ENCODE measurements at regions not wholly inside any gene's neighbourhood (a gene's known extent, or its start where the extent isn't known, plus 50 kb on each side); places are given as distances from the start of the nearest gene placed in this dataset.

DNA sequence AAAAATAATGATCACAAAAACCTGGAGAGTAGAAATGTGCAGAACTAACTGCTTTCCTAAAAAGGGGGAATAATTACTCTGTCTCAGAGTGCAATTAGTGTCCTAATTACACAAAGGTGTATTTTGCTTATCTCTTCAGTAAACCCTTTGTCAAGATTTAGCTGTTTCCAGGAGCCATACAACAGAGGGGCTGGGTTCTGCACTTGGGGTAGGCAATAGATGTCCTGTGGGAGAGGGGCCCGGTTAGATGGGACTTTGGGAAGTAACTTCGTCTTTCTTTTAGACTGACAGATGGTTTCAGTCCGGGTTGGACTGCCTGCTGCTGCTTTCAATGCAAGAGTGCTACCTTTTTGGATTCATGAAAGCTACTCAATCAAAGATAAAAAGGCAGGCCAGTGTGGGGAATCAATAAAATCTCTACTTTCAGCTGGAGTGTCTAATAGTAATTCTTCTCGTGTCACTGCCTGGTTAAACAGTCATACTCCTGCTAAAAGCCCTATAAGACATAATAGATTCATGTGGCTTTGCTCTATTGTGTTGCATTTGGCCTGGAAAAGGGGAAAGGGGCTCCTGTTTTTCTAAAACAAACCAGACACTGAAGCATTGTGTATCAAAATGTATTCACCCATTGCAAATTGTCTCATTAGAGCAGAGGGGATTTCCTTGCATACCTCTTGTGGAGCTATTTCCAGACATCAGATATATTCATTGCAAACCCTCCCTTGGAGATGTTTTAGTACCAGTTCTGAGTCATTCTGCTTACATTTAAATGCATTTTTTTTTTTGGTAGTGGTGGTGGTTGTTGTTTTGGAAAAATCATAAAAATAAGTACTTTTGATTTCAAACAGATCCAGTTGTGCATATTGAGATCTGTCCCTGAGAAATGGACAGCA is 83.3 kb upstream of the PCDH8 start:
- H3K9me3 ChIP-seq = no peaks in the 10 kb centered on the region
- DNase-seq (ENCODE audit: low spot score in 2 of 2) = no peak
- no peak for TF ChIP-seq POLR2AphosphoS5 (IDR thresholded peaks at IDR 0.05)
- TF ChIP-seq CTCF (IDR thresholded peaks at IDR 0.05) = no peak
- no peak for TF ChIP-seq POLR2A (IDR thresholded peaks at IDR 0.05)
- no peak overlapping the region for H3K27ac ChIP-seq
- no peaks in the 10 kb centered on the region for H3K27me3 ChIP-seq
- no peaks in the 10 kb centered on the region for H3K36me3 ChIP-seq
- intact Hi-C loops (cut with DNase I; ENCODE audit: low total_unique reads) = no loop called here
- no peak overlapping the region for H3K4me3 ChIP-seq
- H3K4me1 ChIP-seq = no peaks in the 10 kb centered on the region

DNA sequence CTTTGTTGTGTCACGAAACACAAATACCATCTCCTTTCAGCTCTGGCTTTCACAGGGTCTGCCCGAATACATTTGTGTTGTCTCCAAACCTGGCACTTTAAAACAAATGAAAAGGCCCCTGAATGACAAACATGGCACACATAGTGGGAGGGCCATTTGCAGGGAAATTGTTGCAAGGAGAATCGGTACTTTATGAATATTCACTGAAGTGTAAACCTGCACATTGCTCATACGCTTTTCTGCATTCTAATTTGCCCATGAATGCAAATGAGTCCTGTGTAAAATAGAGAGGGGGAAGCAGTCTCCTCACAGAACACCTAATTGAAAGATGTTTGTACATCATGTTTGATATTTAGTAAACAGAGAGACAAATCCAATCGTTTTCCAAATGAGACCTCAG is 82.7 kb upstream of the PCDH8 start:
- Histone ChIP-seq H3K4me1 (no peaks in the 10 kb centered on the region), H3K27ac (no peak overlapping the region), H3K4me3 (no peak overlapping the region), H3K27me3 (no peaks in the 10 kb centered on the region), H3K36me3 (no peaks in the 10 kb centered on the region), H3K9me3 (no peaks in the 10 kb centered on the region)
- TF ChIP-seq CTCF (IDR thresholded peaks at IDR 0.05) = no peak
- no peak for TF ChIP-seq POLR2AphosphoS5 (IDR thresholded peaks at IDR 0.05)
- TF ChIP-seq POLR2A (IDR thresholded peaks at IDR 0.05) = no peak
- no peak for DNase-seq (ENCODE audit: low spot score in 2 of 2)
- intact Hi-C loops (cut with DNase I; ENCODE audit: low total_unique reads) = no loop called here

DNA sequence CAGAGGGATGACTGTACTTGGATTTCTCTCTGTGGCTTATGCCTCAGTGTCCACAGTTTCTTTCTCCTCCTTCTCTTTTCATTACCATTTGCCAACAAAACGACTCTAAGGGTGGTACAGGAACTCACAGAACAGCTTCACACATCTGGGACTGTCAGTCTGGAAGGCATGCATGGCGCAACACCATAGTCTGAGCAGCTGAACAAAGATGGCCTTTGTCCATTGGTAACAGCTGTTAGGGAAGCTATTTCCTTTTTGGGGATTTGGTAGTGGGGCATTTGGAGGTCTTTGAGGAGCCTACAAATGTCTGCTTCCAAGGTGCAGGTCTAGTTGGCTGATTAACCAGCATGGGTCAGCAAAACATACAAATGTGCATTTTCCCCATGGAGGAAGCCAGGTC is 81.4 kb upstream of the PCDH8 start:
- no peak for DNase-seq (ENCODE audit: low spot score in 2 of 2)
- no peak for TF ChIP-seq POLR2AphosphoS5 (IDR thresholded peaks at IDR 0.05)
- TF ChIP-seq POLR2A (IDR thresholded peaks at IDR 0.05) = no peak
- no peak for TF ChIP-seq CTCF (IDR thresholded peaks at IDR 0.05)
- intact Hi-C loops (cut with DNase I; ENCODE audit: low total_unique reads) = no loop called here

DNA sequence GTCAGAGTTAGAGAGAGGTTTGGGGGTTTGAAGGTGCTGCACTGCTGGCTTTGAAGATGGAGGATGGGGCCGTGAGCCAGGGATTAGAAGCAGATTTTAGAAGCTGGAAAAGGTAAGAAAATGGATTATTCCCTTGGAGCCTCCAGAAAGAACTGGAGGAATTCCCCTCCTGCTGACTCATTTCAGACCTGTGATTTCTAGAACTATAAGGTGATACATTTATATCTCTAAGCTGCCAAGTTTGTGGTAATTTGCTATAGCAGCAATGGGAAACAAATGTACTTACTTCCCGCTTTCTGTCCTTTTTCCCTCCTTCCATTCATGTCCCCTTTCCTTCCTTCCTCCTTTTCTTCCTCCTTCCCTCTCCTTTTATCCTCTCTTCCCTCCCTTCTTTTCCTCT is 78.5 kb upstream of the PCDH8 start:
- no peak for DNase-seq (ENCODE audit: low spot score in 2 of 2)
- H3K36me3 ChIP-seq = no peaks in the 10 kb centered on the region
- H3K9me3 ChIP-seq = no peaks in the 10 kb centered on the region
- no peak overlapping the region for H3K4me3 ChIP-seq
- intact Hi-C loops (cut with DNase I; ENCODE audit: low total_unique reads) = no loop called here
- TF ChIP-seq POLR2A (IDR thresholded peaks at IDR 0.05) (no peak), CTCF (IDR thresholded peaks at IDR 0.05) (no peak), POLR2AphosphoS5 (IDR thresholded peaks at IDR 0.05) (no peak)
- no peaks in the 10 kb centered on the region for H3K27me3 ChIP-seq
- H3K27ac ChIP-seq = peak overlapping the region; percentile 80 to 81
- H3K4me1 ChIP-seq = peaks cover 0 to 7% of the 10 kb centered on the region in 2 donors

More for the DNA sequence above, 81.4 kb upstream of the PCDH8 start:
- peaks cover 0 to 4% of the 10 kb centered on the region in 2 donors for H3K4me1 ChIP-seq
- H3K27me3 ChIP-seq = no peaks in the 10 kb centered on the region
- no peaks in the 10 kb centered on the region for H3K36me3 ChIP-seq
- no peak overlapping the region for H3K4me3 ChIP-seq
- H3K27ac ChIP-seq = no peak overlapping the region
- no peaks in the 10 kb centered on the region for H3K9me3 ChIP-seq

DNA sequence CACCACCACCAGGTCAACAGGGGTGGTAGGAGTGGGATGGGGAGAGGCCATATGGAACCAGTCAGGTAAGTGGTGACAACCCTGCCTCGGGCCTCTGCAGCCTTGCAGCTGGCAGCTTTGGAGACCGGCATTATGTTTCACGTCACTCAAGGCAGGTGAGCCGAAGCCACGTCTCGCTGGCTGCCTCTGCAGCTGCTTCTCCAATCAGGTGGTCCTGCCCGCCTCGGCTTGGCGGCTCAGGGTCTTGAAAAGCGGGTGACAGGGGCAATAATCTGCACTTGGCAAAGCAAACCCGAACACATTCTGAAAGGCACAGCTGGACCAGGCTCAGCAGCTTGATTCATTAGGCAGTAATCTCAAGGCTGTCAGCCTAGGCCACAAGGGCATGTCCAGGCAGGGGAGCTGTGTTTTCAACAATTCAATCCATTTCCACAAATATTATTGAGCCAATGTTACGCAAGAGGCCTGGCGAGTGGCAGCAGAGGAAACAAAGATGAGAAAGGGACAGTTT is 77.4 kb upstream of the PCDH8 start:
- no peak overlapping the region for H3K4me3 ChIP-seq
- DNase-seq (ENCODE audit: low spot score in 2 of 2) = peak in 1 of 2 donors; percentile 87
- TF ChIP-seq POLR2AphosphoS5 (IDR thresholded peaks at IDR 0.05) (peak in 1 of 3 donors; percentile 43), CTCF (IDR thresholded peaks at IDR 0.05) (no peak), POLR2A (IDR thresholded peaks at IDR 0.05) (no peak)
- peaks cover 0 to 7% of the 10 kb centered on the region in 2 donors for H3K4me1 ChIP-seq
- intact Hi-C loops (cut with DNase I; ENCODE audit: low total_unique reads) = no loop called here
- no peaks in the 10 kb centered on the region for H3K27me3 ChIP-seq
- no peaks in the 10 kb centered on the region for H3K9me3 ChIP-seq
- peak overlapping the region; percentile 80 to 81 for H3K27ac ChIP-seq
- no peaks in the 10 kb centered on the region for H3K36me3 ChIP-seq
